PFSK-1 (cell line): ENCODE measurements at regions not wholly inside any gene's neighbourhood (a gene's known extent, or its start where the extent isn't known, plus 50 kb on each side); places are given as distances from the start of the nearest gene placed in this dataset.

ENCODE experiments used
- FOXP2 ChIP-seq: optimal IDR thresholded peaks from 2 replicates; pipeline ENCODE3; 2011; ENCODE audit warnings: borderline replicate concordance, control low read depth, inconsistent platforms; ENCODE audit not compliant: insufficient read depth; ENCODE audit errors: extremely low read length, extremely low read depth
- POLR2AphosphoS5 ChIP-seq: IDR thresholded peaks from 2 replicates; pipeline ENCODE4 v1.6.1; 2012; ENCODE audit warnings: low read depth, mild to moderate bottlenecking, control low read depth, low read length, moderate library complexity
- SIN3A ChIP-seq: IDR thresholded peaks from 2 replicates; pipeline ENCODE4 v1.6.1; 2012; ENCODE audit warnings: mild to moderate bottlenecking, low read length, moderate library complexity, borderline replicate concordance; ENCODE audit not compliant: insufficient read depth
- TAF1 ChIP-seq: IDR thresholded peaks from 2 replicates; pipeline ENCODE4 v1.6.1; 2012; ENCODE audit warnings: low read length, control low read depth, borderline replicate concordance; ENCODE audit not compliant: insufficient read depth
- TF ChIP-seq, protein P1 (sequence below), 2 experiments: IDR thresholded peaks; 2 replicates each; pipeline versions ENCODE4 v1.6.1 to v1.8.0; 2011 to 2012; ENCODE audit warnings: low read depth in 2 of 2, low read length in 2 of 2, control low read depth in 1 of 2, inconsistent platforms in 1 of 2, mild to moderate bottlenecking in 1 of 2, moderate library complexity in 1 of 2; ENCODE audit not compliant: insufficient read depth in 1 of 2

DNA sequence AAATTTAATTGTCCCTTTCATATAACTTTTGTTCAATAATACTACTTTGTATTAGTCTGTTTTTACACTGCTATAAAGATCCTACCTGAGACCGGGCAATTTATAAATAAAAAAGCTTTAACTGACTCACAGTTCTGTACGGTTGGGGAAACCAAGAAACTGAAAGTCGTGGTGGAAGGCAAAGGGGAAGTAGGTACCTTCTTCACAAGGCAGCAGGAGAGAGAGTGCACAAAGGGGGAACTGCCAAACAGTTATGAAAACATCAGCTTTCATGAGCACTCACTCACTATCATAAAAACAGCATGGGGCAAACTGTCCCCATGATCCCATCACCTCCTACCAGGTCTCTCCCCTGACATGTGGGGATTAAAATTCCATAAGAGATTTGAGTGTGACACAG lies 1069.0 kb downstream of the FSCB start:
- TF ChIP-seq TAF1 (no peak), FOXP2 (no peak)

DNA sequence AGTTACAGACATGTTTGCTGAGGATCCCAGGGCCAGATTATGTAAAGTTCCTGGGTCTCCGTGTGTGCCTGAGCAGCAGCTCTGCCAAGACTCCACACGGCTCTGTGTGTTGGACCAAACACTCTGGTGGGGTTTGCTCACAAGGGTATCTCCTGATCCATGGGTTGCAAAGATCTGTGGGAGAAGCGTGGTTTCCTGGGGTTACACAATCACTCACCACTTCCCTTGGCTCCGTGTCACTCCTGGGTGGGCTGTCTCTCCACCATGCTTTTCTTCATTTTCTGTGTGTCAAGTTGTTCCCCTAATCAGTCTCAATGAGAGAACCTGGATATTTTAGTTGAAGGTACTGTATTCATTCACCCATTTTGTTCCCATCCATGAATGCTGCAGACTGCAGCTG lies 1088.8 kb downstream of the FSCB start:
- TF ChIP-seq TAF1: no peak
- no peak for TF ChIP-seq FOXP2
- no peak for TF ChIP-seq SIN3A
- TF ChIP-seq, protein P1, sequence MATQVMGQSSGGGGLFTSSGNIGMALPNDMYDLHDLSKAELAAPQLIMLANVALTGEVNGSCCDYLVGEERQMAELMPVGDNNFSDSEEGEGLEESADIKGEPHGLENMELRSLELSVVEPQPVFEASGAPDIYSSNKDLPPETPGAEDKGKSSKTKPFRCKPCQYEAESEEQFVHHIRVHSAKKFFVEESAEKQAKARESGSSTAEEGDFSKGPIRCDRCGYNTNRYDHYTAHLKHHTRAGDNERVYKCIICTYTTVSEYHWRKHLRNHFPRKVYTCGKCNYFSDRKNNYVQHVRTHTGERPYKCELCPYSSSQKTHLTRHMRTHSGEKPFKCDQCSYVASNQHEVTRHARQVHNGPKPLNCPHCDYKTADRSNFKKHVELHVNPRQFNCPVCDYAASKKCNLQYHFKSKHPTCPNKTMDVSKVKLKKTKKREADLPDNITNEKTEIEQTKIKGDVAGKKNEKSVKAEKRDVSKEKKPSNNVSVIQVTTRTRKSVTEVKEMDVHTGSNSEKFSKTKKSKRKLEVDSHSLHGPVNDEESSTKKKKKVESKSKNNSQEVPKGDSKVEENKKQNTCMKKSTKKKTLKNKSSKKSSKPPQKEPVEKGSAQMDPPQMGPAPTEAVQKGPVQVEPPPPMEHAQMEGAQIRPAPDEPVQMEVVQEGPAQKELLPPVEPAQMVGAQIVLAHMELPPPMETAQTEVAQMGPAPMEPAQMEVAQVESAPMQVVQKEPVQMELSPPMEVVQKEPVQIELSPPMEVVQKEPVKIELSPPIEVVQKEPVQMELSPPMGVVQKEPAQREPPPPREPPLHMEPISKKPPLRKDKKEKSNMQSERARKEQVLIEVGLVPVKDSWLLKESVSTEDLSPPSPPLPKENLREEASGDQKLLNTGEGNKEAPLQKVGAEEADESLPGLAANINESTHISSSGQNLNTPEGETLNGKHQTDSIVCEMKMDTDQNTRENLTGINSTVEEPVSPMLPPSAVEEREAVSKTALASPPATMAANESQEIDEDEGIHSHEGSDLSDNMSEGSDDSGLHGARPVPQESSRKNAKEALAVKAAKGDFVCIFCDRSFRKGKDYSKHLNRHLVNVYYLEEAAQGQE (IDR thresholded peaks at IDR 0.05; ENCODE audit: insufficient read depth in 1 of 2, low read depth in 2 of 2, low read length in 2 of 2): no peak

DNA sequence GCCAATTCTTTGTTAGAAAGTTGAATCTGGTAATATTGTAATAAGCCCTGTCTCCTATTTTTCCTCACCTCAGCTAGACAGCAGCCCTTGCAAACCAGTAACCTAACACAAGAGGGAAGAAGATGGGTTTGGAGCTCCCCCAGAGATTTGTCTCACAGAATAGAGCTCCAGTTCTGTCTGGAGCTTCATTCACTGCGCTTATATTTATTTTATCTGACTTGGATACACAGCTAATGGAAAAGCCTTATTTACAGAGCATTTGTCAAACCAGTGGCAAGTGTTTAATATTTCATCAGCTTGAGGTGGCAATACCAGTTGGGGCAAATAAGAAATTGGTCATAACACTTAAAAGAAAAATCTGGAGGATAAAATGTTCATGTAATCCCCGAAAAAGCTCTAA lies 1094.0 kb downstream of the FSCB start:
- no peak for TF ChIP-seq POLR2AphosphoS5
- TF ChIP-seq FOXP2: no peak
- no peak for TF ChIP-seq TAF1
- no peak for TF ChIP-seq SIN3A

DNA sequence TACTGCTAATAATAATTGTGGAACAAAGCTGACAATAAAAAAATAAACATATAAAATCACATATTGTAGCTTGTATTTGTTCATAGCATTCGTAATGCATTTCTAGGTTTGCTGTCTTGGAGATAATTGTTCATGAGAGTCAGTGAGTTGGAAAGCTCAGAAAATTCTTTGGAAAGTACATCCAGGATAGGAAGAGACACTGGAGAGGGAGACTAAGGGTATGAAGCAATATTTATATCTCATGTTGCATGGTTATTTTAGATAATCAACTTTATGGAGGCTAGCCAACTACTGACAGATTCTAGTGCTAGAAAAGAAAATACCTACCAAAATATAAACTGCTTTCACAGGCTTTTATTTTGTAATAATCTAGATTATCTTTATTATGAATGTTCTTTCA lies 1095.2 kb downstream of the FSCB start:
- TF ChIP-seq POLR2AphosphoS5: no peak
- no peak for TF ChIP-seq TAF1
- TF ChIP-seq FOXP2: no peak
- TF ChIP-seq SIN3A: no peak
- TF ChIP-seq, protein P1 (IDR thresholded peaks at IDR 0.05; ENCODE audit: insufficient read depth in 1 of 2, low read depth in 2 of 2, low read length in 2 of 2): no peak

DNA sequence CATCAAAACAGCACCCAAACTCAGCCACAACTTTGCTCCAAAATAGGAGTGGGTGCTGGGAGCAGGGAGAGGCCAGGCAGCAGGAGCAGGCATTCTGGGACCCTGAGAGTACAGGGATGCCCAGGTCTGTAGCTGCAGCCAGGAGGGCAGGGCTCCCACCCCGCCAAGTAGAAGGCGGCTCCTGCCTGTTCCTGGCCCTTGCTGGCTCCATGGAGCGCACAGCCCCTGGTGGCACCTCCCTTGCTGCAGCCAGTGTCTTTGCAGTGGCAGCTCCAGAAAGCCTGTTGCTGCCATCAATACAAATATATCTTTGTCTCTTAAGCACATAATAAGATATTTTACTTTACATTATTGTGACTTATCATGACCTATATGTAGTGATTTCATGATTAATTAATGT lies 1096.5 kb downstream of the FSCB start:
- TF ChIP-seq TAF1 (no peak), FOXP2 (no peak), POLR2AphosphoS5 (no peak), SIN3A (no peak)
- TF ChIP-seq, protein P1 (IDR thresholded peaks at IDR 0.05; ENCODE audit: insufficient read depth in 1 of 2, low read depth in 2 of 2, low read length in 2 of 2): no peak

DNA sequence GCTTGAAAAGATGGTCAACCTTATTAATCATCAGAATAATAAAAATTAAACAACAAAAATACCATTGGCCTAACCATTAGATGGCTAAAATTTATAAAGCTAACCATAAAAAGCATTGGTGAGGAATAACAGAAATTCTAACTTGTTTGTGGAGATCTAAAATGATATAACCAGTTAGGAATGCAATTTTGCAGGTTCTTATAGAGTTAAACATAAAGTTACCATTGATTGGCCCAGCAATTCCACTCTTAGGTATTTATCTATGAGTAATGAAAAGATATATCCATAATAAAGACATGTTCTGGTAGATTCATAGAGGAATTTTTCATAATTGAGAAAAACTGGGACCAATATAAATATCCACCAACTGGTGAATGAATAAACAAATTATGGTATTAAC lies 1098.6 kb downstream of the FSCB start:
- no peak for TF ChIP-seq POLR2AphosphoS5
- no peak for TF ChIP-seq FOXP2
- TF ChIP-seq, protein P1 (IDR thresholded peaks at IDR 0.05; ENCODE audit: insufficient read depth in 1 of 2, low read depth in 2 of 2, low read length in 2 of 2): no peak
- TF ChIP-seq SIN3A: no peak
- no peak for TF ChIP-seq TAF1
